B cell (primary cell): ENCODE measurements at regions not wholly inside any gene's neighbourhood (a gene's known extent, or its start where the extent isn't known, plus 50 kb on each side); places are given as distances from the start of the nearest gene placed in this dataset.

Source experiments
- CTCF ChIP-seq: fragments of 200-600 bp; IDR thresholded peaks from one replicate; pipeline ENCODE4 v1.8.0; 2022; ENCODE audit warnings: antibody characterized with exemption, mild to moderate bottlenecking
- EZH2 ChIP-seq: IDR thresholded peaks from 2 replicates; pipeline ENCODE4 v1.6.1; 2012; ENCODE audit warnings: borderline replicate concordance, low read depth, mild to moderate bottlenecking, moderate library complexity, low read length; ENCODE audit not compliant: insufficient read depth, poor library complexity, severe bottlenecking

- no peak for TF ChIP-seq CTCF
- no peak for TF ChIP-seq EZH2
These were observed 145.4 kb upstream of the EGFLAM start for GRCh38 chr5:38112938-38113337.
